CD14-positive monocyte (primary cell): ENCODE measurements at regions not wholly inside any gene's neighbourhood (a gene's known extent, or its start where the extent isn't known, plus 50 kb on each side); places are given as distances from the start of the nearest gene placed in this dataset.

Source experiments
- DNase-seq, 3 donors: peaks; one replicate each; pipeline ENCODE4 v3.0.0-alpha.2; 2011 to 2022
- H2AFZ ChIP-seq: 2 replicates; pipeline ENCODE4 v1.6.0; 2012; ENCODE audit warnings: mild to moderate bottlenecking, low read depth, low read length, inconsistent platforms; ENCODE audit not compliant: insufficient read depth, poor library complexity, severe bottlenecking
- H3K27ac ChIP-seq, 2 donors: 1 replicate in 1 of 2; 2 replicates in 1 of 2; pipeline ENCODE4 v1.5.1; 2012 to 2013; ENCODE audit warnings: low read length in 2 of 2, control low read depth in 1 of 2, inconsistent platforms in 1 of 2, low read depth in 1 of 2, mild to moderate bottlenecking in 1 of 2
- H3K27me3 ChIP-seq, 2 donors: one replicate each; pipeline versions ENCODE4 v1.6.0 to v1.6.1; 2011 to 2013; ENCODE audit warnings: low read length in 2 of 2; ENCODE audit not compliant: control insufficient read depth in 2 of 2, insufficient read depth in 2 of 2
- H3K36me3 ChIP-seq, 2 donors: replicated peaks in 1 of 2; 1 replicate in 1 of 2; 2 replicates in 1 of 2; pipeline versions ENCODE4 v1.5.1 to v1.6.1; 2012 to 2013; ENCODE audit warnings: low read length in 2 of 2, control low read depth in 1 of 2, inconsistent platforms in 1 of 2, mild to moderate bottlenecking in 1 of 2; ENCODE audit not compliant: insufficient read depth in 2 of 2, control insufficient read depth in 1 of 2
- H3K4me1 ChIP-seq, 2 donors: 1 replicate in 1 of 2; 2 replicates in 1 of 2; pipeline versions ENCODE4 v1.5.1 to v1.6.1; 2012 to 2013; ENCODE audit warnings: low read length in 2 of 2, control low read depth in 1 of 2, inconsistent platforms in 1 of 2, mild to moderate bottlenecking in 1 of 2, moderate library complexity in 1 of 2; ENCODE audit not compliant: insufficient read depth in 2 of 2, control insufficient read depth in 1 of 2
- H3K4me2 ChIP-seq: replicated peaks from 2 replicates; pipeline ENCODE3; 2012; ENCODE audit warnings: low read length, moderate library complexity, mild to moderate bottlenecking; ENCODE audit not compliant: poor library complexity, severe bottlenecking; ENCODE audit errors: extremely low read depth
- H3K4me3 ChIP-seq, 3 experiments: fragments of 200-600 bp in 1 of 3; sonication (generic) in 1 of 3; replicated peaks in 1 of 3; 1 replicate in 2 of 3; 2 replicates in 1 of 3; pipeline ENCODE4 v1.5.1; 2011 to 2013; ENCODE audit warnings: low read length in 3 of 3, mild to moderate bottlenecking in 3 of 3, control low read depth in 2 of 3, low read depth in 2 of 3, inconsistent platforms in 1 of 3, moderate library complexity in 1 of 3
- H3K79me2 ChIP-seq: 2 replicates; pipeline ENCODE4 v1.6.0; 2012; ENCODE audit warnings: mild to moderate bottlenecking, control low read depth, inconsistent platforms, low read length, moderate library complexity; ENCODE audit not compliant: insufficient read depth
- H3K9ac ChIP-seq: 2 replicates; pipeline ENCODE4 v1.6.0; 2017; ENCODE audit warnings: low read length, mild to moderate bottlenecking; ENCODE audit not compliant: insufficient read depth, poor library complexity, severe bottlenecking
- H3K9me3 ChIP-seq, 2 donors: replicated peaks in 1 of 2; 1 replicate in 1 of 2; 2 replicates in 1 of 2; pipeline versions ENCODE4 v1.5.1 to v1.6.1; 2012 to 2013; ENCODE audit warnings: low read length in 2 of 2, control low read depth in 1 of 2; ENCODE audit not compliant: control insufficient read depth in 1 of 2, insufficient read depth in 1 of 2
- H4K20me1 ChIP-seq: 2 replicates; pipeline ENCODE4 v1.6.0; 2012; ENCODE audit warnings: mild to moderate bottlenecking, low read length, control low read depth, moderate library complexity; ENCODE audit not compliant: insufficient read depth
- H3K27ac Mint-ChIP-seq, 7 donors: one replicate each; pipeline ENCODE4 v1.8.0; 2020; ENCODE audit warnings: mild to moderate bottlenecking in 7 of 7, mixed read lengths in 7 of 7, moderate library complexity in 6 of 7, inconsistent platforms in 2 of 7
- H3K27me3 Mint-ChIP-seq, 3 donors: one replicate each; pipeline ENCODE4 v1.8.0; 2021 to 2022; ENCODE audit warnings: low read depth in 3 of 3, mild to moderate bottlenecking in 3 of 3, mixed read lengths in 3 of 3, moderate library complexity in 3 of 3, inconsistent platforms in 1 of 3
- H3K36me3 Mint-ChIP-seq, 2 donors: one replicate each; pipeline ENCODE4 v1.8.0; 2020; ENCODE audit warnings: mixed read lengths in 2 of 2, inconsistent platforms in 1 of 2, mild to moderate bottlenecking in 1 of 2
- H3K4me1 Mint-ChIP-seq: one replicate; pipeline ENCODE4 v1.8.0; 2020; ENCODE audit warnings: mild to moderate bottlenecking, mixed read lengths
- H3K4me3 Mint-ChIP-seq, 2 donors: one replicate each; pipeline ENCODE4 v1.8.0; 2020; ENCODE audit warnings: mild to moderate bottlenecking in 2 of 2, mixed read lengths in 2 of 2, moderate library complexity in 1 of 2
- H3K9me3 Mint-ChIP-seq, 7 donors: one replicate each; pipeline ENCODE4 v1.8.0; 2020 to 2022; ENCODE audit warnings: mixed read lengths in 7 of 7, mild to moderate bottlenecking in 6 of 7, moderate library complexity in 6 of 7, inconsistent platforms in 2 of 7
- CTCF ChIP-seq: fragments of 200-600 bp; IDR thresholded peaks from one replicate; pipeline ENCODE4 v1.8.0; 2022; ENCODE audit warnings: antibody characterized with exemption, mild to moderate bottlenecking
- WGBS: methylation state at CpG from one replicate; pipeline ENCODE4 v1.1.5; 2013; ENCODE audit warnings: missing lambda C conversion rate; ENCODE audit not compliant: insufficient coverage; 5-methylcytosine and 5-hydroxymethylcytosine counted together
- intact Hi-C, 2 donors: fragments of 100-400 bp; cut with micrococcal nuclease; formaldehyde crosslinking; loops; one replicate each; pipeline versions ENCODE4 v1.15.0 to v1.15.1; 2023

DNA sequence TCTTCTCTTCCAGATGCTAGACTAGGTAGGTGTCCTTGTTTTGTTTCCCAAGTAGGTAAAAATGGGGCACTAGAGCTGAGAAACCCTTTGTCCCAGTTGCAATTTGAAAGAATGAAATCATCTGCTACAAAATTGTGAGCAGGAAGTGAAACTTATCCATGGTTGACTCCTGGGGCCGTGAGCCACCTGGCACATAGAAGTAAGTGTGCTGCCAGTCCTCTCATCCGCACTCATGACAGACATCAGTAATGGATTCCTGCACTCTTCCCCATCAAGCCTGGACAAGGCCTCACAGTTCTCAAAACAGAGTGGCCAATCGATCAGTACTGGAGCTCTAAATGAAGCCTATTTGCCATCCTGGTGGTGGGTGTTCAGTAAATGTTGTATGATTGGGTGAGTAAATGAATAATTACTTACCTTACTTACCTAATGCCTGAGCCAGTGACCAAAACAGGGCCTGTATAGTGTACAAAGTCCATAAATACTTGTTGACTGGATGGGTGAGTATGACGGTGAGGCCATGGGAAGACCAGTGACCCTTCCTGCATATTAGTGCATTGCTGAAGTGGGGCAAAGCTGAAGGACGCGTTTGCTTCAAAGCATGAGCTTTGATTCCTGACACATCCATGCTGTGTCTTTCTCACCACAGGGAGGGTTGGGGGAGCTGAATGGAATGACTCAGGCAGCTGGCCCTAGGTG lies 68.9 kb upstream of the HEPHL1 start:
- H3K27ac ChIP-seq = no peak overlapping the region
- no peak for TF ChIP-seq CTCF
- no peaks in the 10 kb centered on the region for H3K9me3 ChIP-seq
- no peaks in the 10 kb centered on the region for H3K36me3 Mint-ChIP-seq
- no peak overlapping the region for H2AFZ ChIP-seq
- H3K27me3 ChIP-seq = no peaks in the 10 kb centered on the region
- H3K27me3 Mint-ChIP-seq = peaks cover 0 to 3% (median 2%) of the 10 kb centered on the region in 3 donors
- no peak overlapping the region for H3K4me3 ChIP-seq
- no peak for DNase-seq
- H3K9ac ChIP-seq = no peak overlapping the region
- no peaks in the 10 kb centered on the region for H3K4me1 Mint-ChIP-seq
- no peaks in the 10 kb centered on the region for H4K20me1 ChIP-seq
- H3K9me3 Mint-ChIP-seq = peaks cover 0 to 5% (median 2%) of the 10 kb centered on the region in 7 donors
- 72% methylated on average over 5 of the region's 6 CpGs for WGBS
- H3K79me2 ChIP-seq = no peaks in the 10 kb centered on the region
- no peak overlapping the region for H3K4me2 ChIP-seq
- no peak overlapping the region for H3K4me3 Mint-ChIP-seq
- H3K36me3 ChIP-seq = no peaks in the 10 kb centered on the region
- H3K27ac Mint-ChIP-seq = no peak overlapping the region
- intact Hi-C loops = no loop called here
- no peaks in the 10 kb centered on the region for H3K4me1 ChIP-seq

- H3K79me2 ChIP-seq = no peaks in the 10 kb centered on the region
- no peaks in the 10 kb centered on the region for H3K27me3 ChIP-seq
- H2AFZ ChIP-seq = no peak overlapping the region
- WGBS = 88% methylated on average over 4 of the region's 5 CpGs
- H3K4me2 ChIP-seq = no peak overlapping the region
- no peak for TF ChIP-seq CTCF
- H3K27ac ChIP-seq = no peak overlapping the region
- H3K4me3 ChIP-seq = no peak overlapping the region
- Mint-ChIP-seq H3K9me3 (peaks cover 0 to 6% (median 2%) of the 10 kb centered on the region in 7 donors), H3K27me3 (peaks cover 1 to 2% (median 2%) of the 10 kb centered on the region in 3 donors), H3K4me3 (no peak overlapping the region), H3K36me3 (no peaks in the 10 kb centered on the region), H3K4me1 (no peaks in the 10 kb centered on the region), H3K27ac (no peak overlapping the region)
- no peaks in the 10 kb centered on the region for H3K4me1 ChIP-seq
- no peak overlapping the region for H3K9ac ChIP-seq
- H3K36me3 ChIP-seq = no peaks in the 10 kb centered on the region
- intact Hi-C loops = no loop called here
- H4K20me1 ChIP-seq = no peaks in the 10 kb centered on the region
- H3K9me3 ChIP-seq = no peaks in the 10 kb centered on the region
- no peak for DNase-seq
Observed at GRCh38 chr11:93957397-93957952, 63.7 kb upstream of the HEPHL1 start.
